ENCODE measurements at regions not wholly inside any gene's neighbourhood (a gene's known extent, or its start where the extent isn't known, plus 50 kb on each side); places are given as distances from the start of the nearest gene placed in this dataset.

GRCh38 chr2:219719521-219719920 is 92.1 kb downstream of the SLC4A3 start:
- Histone ChIP-seq H3K4me1 (no peaks in the 10 kb centered on the region), H3K27ac (no peak overlapping the region), H3K27me3 (no peaks in the 10 kb centered on the region), H3K36me3 (no peaks in the 10 kb centered on the region), H3K9me3 (no peaks in the 10 kb centered on the region), H3K4me3 (no peak overlapping the region)
- intact Hi-C loops (cut with DNase I) = no loop called here
- TF ChIP-seq POLR2A (IDR thresholded peaks at IDR 0.05) (no peak), CTCF (IDR thresholded peaks at IDR 0.05) (no peak)
- WGBS, 2 donors = 70 to 78% methylated on average over 4 of the region's 4 CpGs
- DNase-seq = no peak

GRCh38 chr2:219720956-219721355 is 93.5 kb downstream of the SLC4A3 start:
- H3K27me3 ChIP-seq = no peaks in the 10 kb centered on the region
- no peaks in the 10 kb centered on the region for H3K4me1 ChIP-seq
- 73 to 75% methylated on average over 6 of the region's 6 CpGs for WGBS, 2 donors
- no peak overlapping the region for H3K27ac ChIP-seq
- TF ChIP-seq POLR2A (IDR thresholded peaks at IDR 0.05) = no peak
- no peak for TF ChIP-seq CTCF (IDR thresholded peaks at IDR 0.05)
- no peak for DNase-seq
- no peaks in the 10 kb centered on the region for H3K36me3 ChIP-seq
- no peaks in the 10 kb centered on the region for H3K9me3 ChIP-seq
- intact Hi-C loops (cut with DNase I) = no loop called here
- H3K4me3 ChIP-seq = no peak overlapping the region

GRCh38 chr2:219722276-219722879 is 94.9 kb downstream of the SLC4A3 start:
- TF ChIP-seq POLR2A (IDR thresholded peaks at IDR 0.05) (no peak), CTCF (IDR thresholded peaks at IDR 0.05) (no peak)
- WGBS, 2 donors = 78 to 82% methylated on average over 7 to 9 of the region's 10 CpGs
- intact Hi-C loops (cut with DNase I) = no loop called here

GRCh38 chr2:219723311-219723710 is 95.9 kb downstream of the SLC4A3 start:
- TF ChIP-seq CTCF (IDR thresholded peaks at IDR 0.05) (no peak), POLR2A (IDR thresholded peaks at IDR 0.05) (no peak)
- 91 to 92% methylated on average over 3 to 4 of the region's 4 CpGs for WGBS, 2 donors
- Histone ChIP-seq H3K27me3 (no peaks in the 10 kb centered on the region), H3K9me3 (no peaks in the 10 kb centered on the region), H3K4me3 (no peak overlapping the region), H3K36me3 (no peaks in the 10 kb centered on the region), H3K27ac (no peak overlapping the region), H3K4me1 (no peaks in the 10 kb centered on the region)
- no peak for DNase-seq
- intact Hi-C loops (cut with DNase I) = no loop called here

More at GRCh38 chr2:219722276-219722879, 94.9 kb downstream of the SLC4A3 start:
- Histone ChIP-seq H3K4me1 (no peaks in the 10 kb centered on the region), H3K27ac (no peak overlapping the region), H3K9me3 (no peaks in the 10 kb centered on the region), H3K4me3 (no peak overlapping the region), H3K27me3 (no peaks in the 10 kb centered on the region), H3K36me3 (no peaks in the 10 kb centered on the region)
- no peak for DNase-seq

- H3K27ac ChIP-seq = no peak overlapping the region
- no peaks in the 10 kb centered on the region for H3K4me1 ChIP-seq
- no peak for DNase-seq
- WGBS, 2 donors = 11 to 14% methylated on average over 1 of the region's 1 CpG
- no peak for TF ChIP-seq POLR2A (IDR thresholded peaks at IDR 0.05)
- TF ChIP-seq CTCF (IDR thresholded peaks at IDR 0.05) = no peak
- H3K4me3 ChIP-seq = no peak overlapping the region
- H3K9me3 ChIP-seq = no peaks in the 10 kb centered on the region
- H3K27me3 ChIP-seq = peaks cover 0 to 3% (median 0%) of the 10 kb centered on the region in 4 donors
- no peaks in the 10 kb centered on the region for H3K36me3 ChIP-seq
- intact Hi-C loops (cut with DNase I) = no loop called here
These were observed 97.2 kb downstream of the SLC4A3 start for GRCh38 chr2:219724628-219725027.
